ENCODE measurements at regions not wholly inside any gene's neighbourhood (a gene's known extent, or its start where the extent isn't known, plus 50 kb on each side); places are given as distances from the start of the nearest gene placed in this dataset.
"Not testable (repeated sequence)": the region's sequence is repeated elsewhere in the genome, so short reads cannot be mapped to it uniquely, and the experiment has no call there.

- DNase-seq = no peak
Measured at GRCh38 chr3:162710332-162711112, 1213.9 kb downstream of the OTOL1 start.

GRCh38 chr3:162717074-162717473 lies 1220.5 kb downstream of the OTOL1 start:
- H3K27me3 ChIP-seq; intact Hi-C loops (cut with DNase I; ENCODE audit: low total_unique reads); H3K9me3 ChIP-seq; H3K4me1 ChIP-seq; DNase-seq; H3K4me3 ChIP-seq; H3K27ac ChIP-seq; H3K36me3 ChIP-seq: not testable (repeated sequence)
- 58 to 92% (median 69%) methylated on average over 5 to 6 of the region's 6 CpGs for WGBS, 5 donors

More at GRCh38 chr3:162710332-162711112, 1213.9 kb downstream of the OTOL1 start:
- no peak overlapping the region for H3K27ac ChIP-seq
- H3K4me3 ChIP-seq = no peak overlapping the region
- no peaks in the 10 kb centered on the region for H3K27me3 ChIP-seq
- H3K9me3 ChIP-seq = peaks cover 0 to 7% (median 0%) of the 10 kb centered on the region in 4 donors
- H3K4me1 ChIP-seq = peaks cover 0 to 8% (median 0%) of the 10 kb centered on the region in 4 donors
- intact Hi-C loops (cut with DNase I; ENCODE audit: low total_unique reads) = no loop called here
- 91 to 95% (median 93%) methylated on average over 10 to 30 of the region's 30 CpGs for WGBS, 5 donors
- no peaks in the 10 kb centered on the region for H3K36me3 ChIP-seq
- TF ChIP-seq EP300 (IDR thresholded peaks at IDR 0.05) (no peak), POLR2AphosphoS5 (IDR thresholded peaks at IDR 0.05) (no peak), CTCF (IDR thresholded peaks at IDR 0.05) (no peak), POLR2A (IDR thresholded peaks at IDR 0.05) (no peak)

- no peak overlapping the region for H3K27ac ChIP-seq
- H3K27me3 ChIP-seq = no peaks in the 10 kb centered on the region
- H3K4me1 ChIP-seq = no peaks in the 10 kb centered on the region
- no peaks in the 10 kb centered on the region for H3K9me3 ChIP-seq
- TF ChIP-seq POLR2A (IDR thresholded peaks at IDR 0.05) (no peak), EP300 (IDR thresholded peaks at IDR 0.05) (no peak), CTCF (IDR thresholded peaks at IDR 0.05) (no peak), POLR2AphosphoS5 (IDR thresholded peaks at IDR 0.05) (no peak)
- no peak for DNase-seq
- no peaks in the 10 kb centered on the region for H3K36me3 ChIP-seq
- WGBS, 5 donors = 36 to 63% (median 52%) methylated on average over 2 of the region's 2 CpGs
- intact Hi-C loops (cut with DNase I; ENCODE audit: low total_unique reads) = no loop called here
- H3K4me3 ChIP-seq = no peak overlapping the region
Measured at GRCh38 chr3:162718697-162719096, 1222.1 kb downstream of the OTOL1 start.

- Histone ChIP-seq H3K27me3 (no peaks in the 10 kb centered on the region), H3K36me3 (no peaks in the 10 kb centered on the region), H3K27ac (no peak overlapping the region), H3K4me3 (no peak overlapping the region), H3K9me3 (no peaks in the 10 kb centered on the region), H3K4me1 (no peaks in the 10 kb centered on the region)
- intact Hi-C loops (cut with DNase I; ENCODE audit: low total_unique reads) = no loop called here
- TF ChIP-seq EP300 (IDR thresholded peaks at IDR 0.05) = no peak
- TF ChIP-seq CTCF (IDR thresholded peaks at IDR 0.05) = no peak
- TF ChIP-seq POLR2AphosphoS5 (IDR thresholded peaks at IDR 0.05) = no peak
- TF ChIP-seq POLR2A (IDR thresholded peaks at IDR 0.05) = no peak
- DNase-seq = peak in 1 of 2 donors; percentile 14
Measured at GRCh38 chr3:162719684-162720341, 1223.2 kb downstream of the OTOL1 start.

GRCh38 chr3:162721736-162722135 lies 1225.1 kb downstream of the OTOL1 start:
- intact Hi-C loops (cut with DNase I; ENCODE audit: low total_unique reads) = no loop called here
- H3K4me3 ChIP-seq = no peak overlapping the region
- no peak overlapping the region for H3K27ac ChIP-seq
- 38 to 68% (median 51%) methylated on average over 1 of the region's 1 CpG for WGBS, 5 donors
- no peaks in the 10 kb centered on the region for H3K4me1 ChIP-seq
- H3K36me3 ChIP-seq = no peaks in the 10 kb centered on the region
- no peaks in the 10 kb centered on the region for H3K9me3 ChIP-seq
- no peak for TF ChIP-seq POLR2A (IDR thresholded peaks at IDR 0.05)
- no peak for DNase-seq
- no peaks in the 10 kb centered on the region for H3K27me3 ChIP-seq
